Right lobe of liver (tissue), 6 donors: ENCODE measurements at regions not wholly inside any gene's neighbourhood (a gene's known extent, or its start where the extent isn't known, plus 50 kb on each side); places are given as distances from the start of the nearest gene placed in this dataset.
A peak's percentile ranks its signal among the peaks of the same experiment; 100 is the strongest.

Source experiments
- ATAC-seq, 4 donors: fragments of 200-7000 bp; cut with Tn5 transposase; one replicate each; pipeline ENCODE4 v1.9.1; 2020; ENCODE audit warnings: mild to moderate bottlenecking in 4 of 4, moderate library complexity in 4 of 4
- DNase-seq, 3 donors: peaks; one replicate each; pipeline ENCODE4 v3.0.0-alpha.2; 2020
- H3K27ac ChIP-seq, 3 donors: fragments of 200-600 bp; one replicate each; pipeline ENCODE4 v1.8.0; 2022
- H3K27me3 ChIP-seq, 2 donors: fragments of 200-600 bp; one replicate each; pipeline ENCODE4 v1.8.0; 2022
- H3K36me3 ChIP-seq, 4 donors: fragments of 200-600 bp; sonication (generic) in 1 of 4; one replicate each; pipeline versions ENCODE4 v1.5.1 to v1.8.0; 2017 to 2022; ENCODE audit warnings: control low read depth in 1 of 4
- H3K4me1 ChIP-seq, 4 donors: fragments of 200-600 bp; sonication (generic) in 1 of 4; one replicate each; pipeline versions ENCODE4 v1.5.1 to v1.8.0; 2017 to 2022; ENCODE audit warnings: control low read depth in 1 of 4
- H3K4me3 ChIP-seq, 3 donors: fragments of 200-600 bp; one replicate each; pipeline ENCODE4 v1.8.0; 2022
- H3K9me3 ChIP-seq, 4 donors: fragments of 200-600 bp; sonication (generic) in 1 of 4; one replicate each; pipeline versions ENCODE4 v1.5.1 to v1.8.0; 2017 to 2022; ENCODE audit warnings: control low read depth in 1 of 4
- POLR2A ChIP-seq: fragments of 450-650 bp; IDR thresholded peaks from one replicate; pipeline ENCODE4 v1.6.1; 2017; ENCODE audit warnings: antibody characterized with exemption, mild to moderate bottlenecking
- WGBS: methylation state at CpG from one replicate; pipeline ENCODE4 v1.1.6; 2018; ENCODE audit warnings: low coverage, low lambda C conversion rate; ENCODE audit not compliant: insufficient coverage; ENCODE audit errors: missing lambda C conversion rate; 5-methylcytosine and 5-hydroxymethylcytosine counted together
- intact Hi-C, 2 donors: fragments of 100-400 bp; cut with DNase I; formaldehyde crosslinking; loops; one replicate each; pipeline versions ENCODE4 v1.11.2 to v1.14.1; 2022
- TF ChIP-seq, protein P1 (sequence below), 4 donors: fragments of 200-600 bp in 3 of 4; fragments of 450-650 bp in 1 of 4; IDR thresholded peaks; one replicate each; pipeline versions ENCODE4 v1.5.1 to v1.8.0; 2016 to 2022; ENCODE audit warnings: antibody characterized with exemption in 4 of 4, mild to moderate bottlenecking in 2 of 4
- donor health status: DM: no; HTN: yes; CAD: no.
- donor health status: DM: no; HTN: no; CAD: no.
- donor health status: DM: no; HTN: no; CAD: no.
- donor health status: DM: no; HTN: yes; CAD: no.
- donor health status: DM: no; HTN: yes; CAD: no.

DNA sequence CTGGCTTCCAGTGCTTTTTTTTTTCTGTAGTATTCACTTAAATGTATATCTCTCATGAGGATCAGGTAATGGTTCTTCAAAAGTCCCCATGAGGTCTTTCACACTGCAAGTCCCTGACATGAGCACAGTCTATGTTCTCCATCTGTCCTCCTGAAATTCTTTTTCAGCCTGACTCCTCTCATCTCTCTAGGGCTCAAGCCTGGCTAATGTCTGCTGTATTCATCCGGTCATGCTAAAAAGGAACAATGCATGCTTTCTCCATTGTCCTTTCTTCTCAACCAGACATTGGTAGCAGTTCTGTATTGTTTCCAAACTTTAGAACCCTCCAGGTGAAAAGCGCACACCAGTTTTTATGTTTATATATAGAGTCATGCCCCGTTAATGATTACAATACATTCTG lies 368.3 kb upstream of the OLFM3 start:
- Histone ChIP-seq H3K27me3 (no peaks in the 10 kb centered on the region), H3K27ac (no peak overlapping the region), H3K4me3 (no peak overlapping the region), H3K4me1 (no peaks in the 10 kb centered on the region), H3K9me3 (no peaks in the 10 kb centered on the region), H3K36me3 (no peaks in the 10 kb centered on the region)
- DNase-seq (no peak), ATAC-seq (no peak)
- intact Hi-C loops, result no loop called here
- TF ChIP-seq, protein P1, sequence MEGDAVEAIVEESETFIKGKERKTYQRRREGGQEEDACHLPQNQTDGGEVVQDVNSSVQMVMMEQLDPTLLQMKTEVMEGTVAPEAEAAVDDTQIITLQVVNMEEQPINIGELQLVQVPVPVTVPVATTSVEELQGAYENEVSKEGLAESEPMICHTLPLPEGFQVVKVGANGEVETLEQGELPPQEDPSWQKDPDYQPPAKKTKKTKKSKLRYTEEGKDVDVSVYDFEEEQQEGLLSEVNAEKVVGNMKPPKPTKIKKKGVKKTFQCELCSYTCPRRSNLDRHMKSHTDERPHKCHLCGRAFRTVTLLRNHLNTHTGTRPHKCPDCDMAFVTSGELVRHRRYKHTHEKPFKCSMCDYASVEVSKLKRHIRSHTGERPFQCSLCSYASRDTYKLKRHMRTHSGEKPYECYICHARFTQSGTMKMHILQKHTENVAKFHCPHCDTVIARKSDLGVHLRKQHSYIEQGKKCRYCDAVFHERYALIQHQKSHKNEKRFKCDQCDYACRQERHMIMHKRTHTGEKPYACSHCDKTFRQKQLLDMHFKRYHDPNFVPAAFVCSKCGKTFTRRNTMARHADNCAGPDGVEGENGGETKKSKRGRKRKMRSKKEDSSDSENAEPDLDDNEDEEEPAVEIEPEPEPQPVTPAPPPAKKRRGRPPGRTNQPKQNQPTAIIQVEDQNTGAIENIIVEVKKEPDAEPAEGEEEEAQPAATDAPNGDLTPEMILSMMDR (IDR thresholded peaks at IDR 0.05), result no peak
- TF ChIP-seq POLR2A, result no peak
- WGBS, result 58% methylated on average over 3 of the region's 3 CpGs

DNA sequence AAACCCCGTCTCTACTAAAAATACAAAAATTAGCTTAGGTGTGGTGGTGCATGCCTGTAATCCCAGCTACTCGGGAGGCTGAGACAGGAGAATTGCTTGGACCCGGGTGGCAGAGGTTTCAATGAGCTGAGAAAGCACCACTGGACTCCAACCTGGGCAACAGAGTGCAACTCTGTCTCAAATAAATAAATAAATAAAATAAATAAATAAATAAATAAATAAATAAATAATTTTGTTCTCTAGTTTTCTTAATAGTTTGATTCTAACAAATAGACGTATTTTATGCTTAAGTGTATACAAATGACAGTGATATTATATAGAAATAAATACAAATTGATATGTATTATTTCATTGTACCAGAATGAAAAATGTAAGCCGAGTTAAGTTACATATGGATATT lies 339.9 kb upstream of the OLFM3 start:
- H3K4me1 ChIP-seq, result no peaks in the 10 kb centered on the region
- 58% methylated on average over 5 of the region's 5 CpGs for WGBS
- H3K27me3 ChIP-seq, result no peaks in the 10 kb centered on the region
- H3K27ac ChIP-seq, result no peak overlapping the region
- no peaks in the 10 kb centered on the region for H3K9me3 ChIP-seq
- no peaks in the 10 kb centered on the region for H3K36me3 ChIP-seq
- ATAC-seq (no peak), DNase-seq (no peak)
- no peak overlapping the region for H3K4me3 ChIP-seq
- intact Hi-C loops, result no loop called here
- TF ChIP-seq, protein P1 (IDR thresholded peaks at IDR 0.05), result no peak
- TF ChIP-seq POLR2A, result no peak

DNA sequence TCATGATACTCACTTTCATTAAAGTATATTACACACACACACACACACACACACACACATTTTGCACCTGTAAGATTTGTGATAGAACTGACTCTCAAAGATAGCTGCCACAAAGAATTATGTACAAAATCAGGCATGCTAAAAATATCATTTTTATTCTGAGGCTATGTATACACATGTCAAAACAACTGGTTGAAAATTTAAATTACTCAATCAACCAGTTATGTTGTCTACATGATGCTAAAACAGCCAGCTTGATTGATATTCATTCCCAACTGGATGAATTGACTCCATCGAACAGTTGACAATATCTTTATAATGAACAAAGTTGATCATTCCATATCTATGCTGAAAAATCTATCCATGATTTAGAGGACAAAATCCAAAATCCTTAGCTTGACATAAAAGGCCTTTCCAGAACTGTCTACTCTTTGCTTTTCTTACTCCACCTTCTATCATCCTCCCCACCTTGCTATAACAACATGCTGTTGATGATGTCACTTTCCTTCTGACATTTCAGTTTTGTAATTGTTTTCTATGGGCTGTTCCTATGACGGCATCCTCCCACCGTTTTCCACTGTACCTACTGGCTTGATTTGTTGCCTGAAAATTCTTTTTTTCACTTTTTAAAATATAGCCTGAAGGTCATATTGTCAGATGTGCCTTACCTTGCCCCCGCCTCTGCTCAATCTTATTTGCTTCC lies 321.5 kb upstream of the OLFM3 start:
- H3K9me3 ChIP-seq, result no peaks in the 10 kb centered on the region
- no peak overlapping the region for H3K4me3 ChIP-seq
- no peaks in the 10 kb centered on the region for H3K27me3 ChIP-seq
- ATAC-seq (no peak), DNase-seq (no peak)
- TF ChIP-seq, protein P1 (IDR thresholded peaks at IDR 0.05), result no peak
- TF ChIP-seq POLR2A, result no peak
- 54% methylated on average over 4 of the region's 4 CpGs for WGBS
- H3K27ac ChIP-seq, result no peak overlapping the region
- H3K4me1 ChIP-seq, result no peaks in the 10 kb centered on the region
- no peaks in the 10 kb centered on the region for H3K36me3 ChIP-seq
- intact Hi-C loops, result no loop called here

DNA sequence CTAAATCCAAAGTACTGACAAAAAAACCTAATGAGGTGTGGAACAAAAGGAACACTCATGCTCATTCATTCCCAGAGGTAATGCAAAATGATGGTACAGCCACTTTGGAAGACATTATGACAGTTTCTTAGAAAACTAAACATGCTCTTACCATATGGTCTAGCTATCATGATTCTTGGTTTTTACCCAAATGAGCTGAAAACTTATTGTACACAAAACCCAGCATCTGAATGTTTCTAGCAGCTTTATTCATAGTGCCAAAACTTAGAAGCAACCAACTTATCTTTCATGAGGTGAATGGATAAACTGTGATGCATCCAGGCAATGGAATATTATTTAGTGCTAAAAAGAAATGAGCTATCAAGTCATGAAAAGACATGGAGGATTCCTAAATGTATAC lies 318.4 kb upstream of the OLFM3 start:
- intact Hi-C loops, result no loop called here
- no peaks in the 10 kb centered on the region for H3K9me3 ChIP-seq
- no peak overlapping the region for H3K4me3 ChIP-seq
- DNase-seq (no peak), ATAC-seq (no peak)
- TF ChIP-seq POLR2A, result no peak
- TF ChIP-seq, protein P1 (IDR thresholded peaks at IDR 0.05), result no peak
- no peaks in the 10 kb centered on the region for H3K4me1 ChIP-seq
- no peaks in the 10 kb centered on the region for H3K36me3 ChIP-seq
- no peaks in the 10 kb centered on the region for H3K27me3 ChIP-seq
- H3K27ac ChIP-seq, result no peak overlapping the region

DNA sequence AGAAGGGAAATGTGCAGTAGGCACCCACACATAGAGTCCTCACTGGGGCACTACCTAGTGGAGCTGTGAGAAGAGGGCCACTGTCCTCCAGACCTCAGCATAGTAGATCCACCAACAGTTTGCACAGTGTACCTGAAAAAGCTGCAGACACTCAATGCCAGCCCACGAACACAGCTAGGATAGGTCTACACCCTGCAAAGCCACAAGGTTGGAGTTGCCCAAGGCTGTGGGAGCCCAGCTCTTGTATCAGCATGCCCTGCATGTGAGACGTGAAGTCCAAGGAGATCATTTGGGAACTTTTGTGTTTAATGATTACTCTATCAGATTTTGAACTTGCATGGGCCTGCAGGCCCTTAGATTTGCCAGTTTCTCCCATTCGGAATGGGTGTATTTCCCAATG lies 299.4 kb upstream of the OLFM3 start:
- no peaks in the 10 kb centered on the region for H3K4me1 ChIP-seq
- intact Hi-C loops, result no loop called here
- H3K4me3 ChIP-seq, result no peak overlapping the region
- no peaks in the 10 kb centered on the region for H3K36me3 ChIP-seq
- no peaks in the 10 kb centered on the region for H3K9me3 ChIP-seq
- WGBS, result 48% methylated on average over 3 of the region's 3 CpGs
- no peaks in the 10 kb centered on the region for H3K27me3 ChIP-seq
- TF ChIP-seq POLR2A, result no peak
- TF ChIP-seq, protein P1 (IDR thresholded peaks at IDR 0.05), result no peak
- ATAC-seq (no peak), DNase-seq (peak in 1 of 3 donors; percentile 30)
- no peak overlapping the region for H3K27ac ChIP-seq
